ENCODE measurements at regions not wholly inside any gene's neighbourhood (a gene's known extent, or its start where the extent isn't known, plus 50 kb on each side); places are given as distances from the start of the nearest gene placed in this dataset.
"Not testable (repeated sequence)": the region's sequence is repeated elsewhere in the genome, so short reads cannot be mapped to it uniquely, and the experiment has no call there.

DNA sequence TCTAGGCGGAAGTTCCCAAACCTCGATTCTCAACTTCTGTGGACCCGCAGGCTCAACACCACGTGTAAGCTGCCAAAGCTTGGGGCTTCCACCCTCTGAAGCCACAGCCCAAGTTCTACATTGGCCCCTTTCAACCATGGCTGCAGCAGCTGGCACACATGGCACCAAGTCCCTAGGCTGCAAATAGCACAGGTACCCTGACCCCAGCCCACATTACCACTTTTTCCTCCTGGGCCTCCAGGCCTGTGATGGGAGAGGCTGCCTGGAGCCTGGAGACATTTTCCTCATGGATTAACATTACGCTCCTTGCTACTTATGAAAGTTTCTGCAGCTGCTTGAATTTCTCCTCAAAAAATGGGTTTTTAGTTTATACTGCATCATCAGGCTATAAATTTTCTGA lies 479.5 kb downstream of the PCDH7 start:
- TF ChIP-seq, protein P1, sequence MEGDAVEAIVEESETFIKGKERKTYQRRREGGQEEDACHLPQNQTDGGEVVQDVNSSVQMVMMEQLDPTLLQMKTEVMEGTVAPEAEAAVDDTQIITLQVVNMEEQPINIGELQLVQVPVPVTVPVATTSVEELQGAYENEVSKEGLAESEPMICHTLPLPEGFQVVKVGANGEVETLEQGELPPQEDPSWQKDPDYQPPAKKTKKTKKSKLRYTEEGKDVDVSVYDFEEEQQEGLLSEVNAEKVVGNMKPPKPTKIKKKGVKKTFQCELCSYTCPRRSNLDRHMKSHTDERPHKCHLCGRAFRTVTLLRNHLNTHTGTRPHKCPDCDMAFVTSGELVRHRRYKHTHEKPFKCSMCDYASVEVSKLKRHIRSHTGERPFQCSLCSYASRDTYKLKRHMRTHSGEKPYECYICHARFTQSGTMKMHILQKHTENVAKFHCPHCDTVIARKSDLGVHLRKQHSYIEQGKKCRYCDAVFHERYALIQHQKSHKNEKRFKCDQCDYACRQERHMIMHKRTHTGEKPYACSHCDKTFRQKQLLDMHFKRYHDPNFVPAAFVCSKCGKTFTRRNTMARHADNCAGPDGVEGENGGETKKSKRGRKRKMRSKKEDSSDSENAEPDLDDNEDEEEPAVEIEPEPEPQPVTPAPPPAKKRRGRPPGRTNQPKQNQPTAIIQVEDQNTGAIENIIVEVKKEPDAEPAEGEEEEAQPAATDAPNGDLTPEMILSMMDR (IDR thresholded peaks at IDR 0.05; ENCODE audit: low read depth, low read length, missing control alignments) = no peak
- no peak overlapping the region for H3K4me3 ChIP-seq (replicated peaks; ENCODE audit: low read depth, low read length)
- DNase-seq (ENCODE audit: extremely low read depth, low read depth) = no peak

DNA sequence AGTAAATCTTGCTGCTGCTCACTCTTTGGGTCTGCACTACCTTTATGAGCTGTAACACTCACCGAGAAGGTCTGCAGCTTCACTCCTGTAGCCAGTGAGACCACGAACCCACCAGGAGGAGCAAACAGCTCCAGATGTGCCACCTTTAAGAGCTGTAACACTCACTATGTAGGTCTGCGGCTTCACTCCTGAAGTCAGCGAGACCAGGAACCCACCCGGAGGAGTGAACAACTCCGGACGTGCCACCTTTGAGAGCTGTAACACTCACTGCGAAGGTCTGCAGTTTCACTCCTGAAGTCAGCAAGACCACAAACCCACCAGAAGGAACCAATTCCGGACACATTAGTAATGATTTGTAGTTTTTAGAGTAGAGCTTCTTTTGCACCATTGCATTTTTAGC lies 481.9 kb downstream of the PCDH7 start:
- not testable (repeated sequence) for DNase-seq (ENCODE audit: extremely low read depth, low read depth); H3K4me3 ChIP-seq (replicated peaks; ENCODE audit: low read depth, low read length)

DNA sequence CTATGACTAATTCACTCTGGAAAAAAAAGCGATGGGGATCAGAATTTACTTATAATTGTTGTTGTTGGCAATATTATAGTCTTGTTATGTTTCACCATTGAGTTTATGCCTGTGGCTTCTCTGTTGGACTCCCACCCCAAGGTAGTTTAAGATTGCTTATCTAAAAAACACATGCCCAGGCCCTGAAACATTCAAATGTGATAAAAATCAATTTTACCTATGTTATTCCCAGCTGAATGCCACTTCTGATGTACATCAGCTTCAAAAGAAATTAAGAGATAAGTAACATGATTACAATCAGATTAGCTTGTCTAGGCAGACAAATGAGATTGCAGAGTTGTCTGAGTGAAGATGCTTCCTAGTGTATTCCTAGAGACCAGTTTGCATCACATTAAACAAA lies 484.7 kb downstream of the PCDH7 start:
- no peak for DNase-seq (ENCODE audit: extremely low read depth, low read depth)
- TF ChIP-seq, protein P1 (IDR thresholded peaks at IDR 0.05; ENCODE audit: low read depth, low read length, missing control alignments) = no peak
- no peak overlapping the region for H3K4me3 ChIP-seq (replicated peaks; ENCODE audit: low read depth, low read length)

DNA sequence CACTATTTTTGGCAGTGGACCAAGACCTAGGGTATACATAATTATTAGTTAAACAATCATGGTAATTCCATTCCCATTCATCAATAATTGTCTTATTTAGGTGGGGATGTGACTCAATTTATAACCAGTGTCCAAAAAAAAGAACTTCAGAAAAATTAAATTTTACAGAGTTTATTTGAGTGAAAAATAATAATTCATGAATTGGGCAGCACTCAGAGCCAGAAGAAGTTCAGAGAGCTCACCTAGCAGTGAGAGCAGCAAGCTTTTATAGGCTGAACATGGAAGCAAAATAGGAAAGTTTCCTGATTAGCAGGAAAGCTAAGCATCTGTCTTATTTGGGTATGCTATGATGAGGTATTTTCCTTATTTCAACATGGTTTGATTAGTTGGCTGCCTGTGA lies 500.8 kb downstream of the PCDH7 start:
- no peak for DNase-seq (ENCODE audit: extremely low read depth, low read depth)
- H3K4me3 ChIP-seq (replicated peaks; ENCODE audit: low read depth, low read length) = no peak overlapping the region
- TF ChIP-seq, protein P1 (IDR thresholded peaks at IDR 0.05; ENCODE audit: low read depth, low read length, missing control alignments) = no peak

DNA sequence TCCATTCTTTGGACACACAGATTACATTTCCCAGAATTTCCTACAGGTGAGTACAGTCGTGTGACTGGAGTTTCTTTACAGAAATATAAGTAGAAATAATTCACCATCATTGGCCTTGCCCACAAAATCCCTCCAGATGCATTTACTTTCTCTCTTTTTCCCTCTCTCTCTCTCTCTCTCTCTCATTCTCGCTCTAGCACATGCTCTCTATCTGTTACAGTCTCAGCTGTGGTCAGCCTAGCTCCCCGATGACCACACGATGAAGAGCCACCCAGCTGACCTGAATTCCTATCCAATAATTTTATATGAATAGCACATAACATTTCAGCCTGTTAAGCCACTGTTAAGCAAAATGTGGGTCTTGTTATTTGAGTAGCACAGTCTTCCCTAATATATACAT lies 507.9 kb downstream of the PCDH7 start:
- DNase-seq (ENCODE audit: extremely low read depth, low read depth) = no peak
- no peak overlapping the region for H3K4me3 ChIP-seq (replicated peaks; ENCODE audit: low read depth, low read length)
- TF ChIP-seq, protein P1 (IDR thresholded peaks at IDR 0.05; ENCODE audit: low read depth, low read length, missing control alignments) = no peak

DNA sequence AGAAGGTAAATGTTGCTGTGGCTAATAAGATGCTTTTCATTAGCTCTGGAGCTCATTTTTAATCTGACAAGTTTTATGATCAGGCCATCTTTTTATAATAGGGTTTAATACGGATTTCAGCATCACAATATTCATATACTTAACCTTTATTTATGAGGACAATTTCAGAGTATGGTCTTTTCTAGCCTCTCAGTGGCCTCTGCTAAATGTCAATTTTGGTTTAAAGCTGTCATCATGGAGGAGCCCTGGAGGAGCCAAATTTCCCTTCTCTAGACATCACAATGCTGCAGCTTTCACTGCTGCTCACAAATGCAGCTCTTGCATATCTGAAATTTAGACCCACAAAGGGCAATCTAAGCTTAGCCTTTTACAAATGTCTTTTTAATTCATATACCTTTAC lies 510.4 kb downstream of the PCDH7 start:
- TF ChIP-seq, protein P1 (IDR thresholded peaks at IDR 0.05; ENCODE audit: low read depth, low read length, missing control alignments) = no peak
- H3K4me3 ChIP-seq (replicated peaks; ENCODE audit: low read depth, low read length) = no peak overlapping the region
- no peak for DNase-seq (ENCODE audit: extremely low read depth, low read depth)

DNA sequence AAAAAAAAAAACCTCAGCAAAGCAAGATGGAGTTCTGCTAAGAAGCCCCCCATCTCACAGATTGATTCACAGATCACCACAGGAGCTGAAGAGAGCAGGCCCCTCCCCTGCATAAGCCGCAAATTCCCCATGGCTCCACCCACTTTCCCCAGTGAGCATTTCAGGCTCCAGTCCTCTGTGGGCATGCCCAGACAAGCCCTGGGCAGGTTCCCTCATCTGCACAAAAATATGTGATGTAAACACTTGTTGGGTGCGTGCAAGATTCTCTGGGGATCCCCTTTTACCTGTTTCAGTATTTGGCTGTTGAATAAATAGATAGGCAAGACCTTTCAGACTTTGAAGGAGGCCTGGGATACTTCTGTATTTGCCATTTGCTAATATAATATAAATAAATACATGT lies 514.3 kb downstream of the PCDH7 start:
- no peak for DNase-seq (ENCODE audit: extremely low read depth, low read depth)
- TF ChIP-seq, protein P1 (IDR thresholded peaks at IDR 0.05; ENCODE audit: low read depth, low read length, missing control alignments) = no peak
- H3K4me3 ChIP-seq (replicated peaks; ENCODE audit: low read depth, low read length) = no peak overlapping the region

Measured in HFF-Myc (cell line).